Erythroblast (primary cell): ENCODE measurements at regions not wholly inside any gene's neighbourhood (a gene's known extent, or its start where the extent isn't known, plus 50 kb on each side); places are given as distances from the start of the nearest gene placed in this dataset.

Experiments used
- GATA1 ChIP-seq: IDR thresholded peaks from 2 replicates; pipeline ENCODE4 v1.6.1; 2011; ENCODE audit warnings: low read depth, mild to moderate bottlenecking, control low read depth, low read length, moderate library complexity
- POLR2A ChIP-seq: IDR thresholded peaks from 2 replicates; pipeline ENCODE4 v1.6.1; 2011; ENCODE audit warnings: mild to moderate bottlenecking, low read length

GRCh38 chr15:55084673-55085072 lies 112.1 kb downstream of the RSL24D1 start:
- TF ChIP-seq POLR2A (no peak), GATA1 (no peak)
